ENCODE measurements at regions not wholly inside any gene's neighbourhood (a gene's known extent, or its start where the extent isn't known, plus 50 kb on each side); places are given as distances from the start of the nearest gene placed in this dataset.

DNA sequence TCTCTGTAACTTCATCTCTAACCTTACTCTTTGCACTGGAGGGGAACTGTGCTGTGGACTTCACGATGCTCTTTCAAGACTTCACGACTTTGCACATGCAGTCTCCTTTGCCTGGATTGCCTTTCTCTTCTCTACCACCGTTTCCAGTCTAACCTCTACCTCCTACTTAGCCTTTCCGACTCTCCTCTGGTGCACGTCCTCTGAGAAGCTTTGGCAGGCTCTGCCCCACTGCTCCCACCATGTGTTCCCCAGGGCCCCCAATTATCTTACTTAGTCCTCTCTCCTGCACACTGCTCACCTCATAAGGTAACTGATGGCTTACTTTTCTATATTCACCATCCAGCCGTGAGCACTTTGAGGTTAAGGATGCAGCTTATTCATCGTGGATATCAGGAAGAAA is 101.7 kb upstream of the GJB5 start:
- TF ChIP-seq, protein P1, sequence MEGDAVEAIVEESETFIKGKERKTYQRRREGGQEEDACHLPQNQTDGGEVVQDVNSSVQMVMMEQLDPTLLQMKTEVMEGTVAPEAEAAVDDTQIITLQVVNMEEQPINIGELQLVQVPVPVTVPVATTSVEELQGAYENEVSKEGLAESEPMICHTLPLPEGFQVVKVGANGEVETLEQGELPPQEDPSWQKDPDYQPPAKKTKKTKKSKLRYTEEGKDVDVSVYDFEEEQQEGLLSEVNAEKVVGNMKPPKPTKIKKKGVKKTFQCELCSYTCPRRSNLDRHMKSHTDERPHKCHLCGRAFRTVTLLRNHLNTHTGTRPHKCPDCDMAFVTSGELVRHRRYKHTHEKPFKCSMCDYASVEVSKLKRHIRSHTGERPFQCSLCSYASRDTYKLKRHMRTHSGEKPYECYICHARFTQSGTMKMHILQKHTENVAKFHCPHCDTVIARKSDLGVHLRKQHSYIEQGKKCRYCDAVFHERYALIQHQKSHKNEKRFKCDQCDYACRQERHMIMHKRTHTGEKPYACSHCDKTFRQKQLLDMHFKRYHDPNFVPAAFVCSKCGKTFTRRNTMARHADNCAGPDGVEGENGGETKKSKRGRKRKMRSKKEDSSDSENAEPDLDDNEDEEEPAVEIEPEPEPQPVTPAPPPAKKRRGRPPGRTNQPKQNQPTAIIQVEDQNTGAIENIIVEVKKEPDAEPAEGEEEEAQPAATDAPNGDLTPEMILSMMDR (conservative IDR thresholded peaks at IDR 0.05), result no peak
- no peak for TF ChIP-seq EZH2 (IDR thresholded peaks at IDR 0.05; ENCODE audit: low read depth)

Data from PC-9 (cell line).